SK-N-SH (cell line): ENCODE measurements at regions not wholly inside any gene's neighbourhood (a gene's known extent, or its start where the extent isn't known, plus 50 kb on each side); places are given as distances from the start of the nearest gene placed in this dataset.

Source experiments
- CTCF ChIP-seq: fragments of 200-600 bp; sonication (generic); IDR thresholded peaks from 2 replicates; pipeline ENCODE4 v1.6.1; 2017; ENCODE audit warnings: antibody characterized with exemption, mild to moderate bottlenecking, moderate library complexity
- EZH2phosphoT487 ChIP-seq: fragments of 200-600 bp; sonication (generic); IDR thresholded peaks from 2 replicates; pipeline ENCODE4 v1.6.1; 2017; ENCODE audit warnings: low read depth, mixed run types, mild to moderate bottlenecking, antibody characterized with exemption, moderate library complexity, borderline replicate concordance
- JUND ChIP-seq: IDR thresholded peaks from 2 replicates; pipeline ENCODE4 v1.4.0; 2012
- MEF2A ChIP-seq: IDR thresholded peaks from 2 replicates; pipeline ENCODE4 v1.4.0; 2012; ENCODE audit warnings: low read depth, borderline replicate concordance
- POLR2AphosphoS5 ChIP-seq: IDR thresholded peaks from 2 replicates; pipeline ENCODE4 v1.6.1; 2012; ENCODE audit warnings: low read depth, low read length
- RAD21 ChIP-seq: IDR thresholded peaks from 2 replicates; pipeline ENCODE4 v1.6.1; 2012; ENCODE audit warnings: mild to moderate bottlenecking, low read length
- SIN3A ChIP-seq: IDR thresholded peaks from 2 replicates; pipeline ENCODE4 v1.6.1; 2012; ENCODE audit warnings: low read depth, mild to moderate bottlenecking, low read length, moderate library complexity, borderline replicate concordance
- TAF1 ChIP-seq: IDR thresholded peaks from 2 replicates; pipeline ENCODE4 v1.6.1; 2012; ENCODE audit warnings: low read depth, mild to moderate bottlenecking, low read length, moderate library complexity, borderline replicate concordance
- TF ChIP-seq, protein P1 (sequence below): IDR thresholded peaks from 2 replicates; pipeline ENCODE4 v1.6.1; 2012; ENCODE audit warnings: mild to moderate bottlenecking, low read depth, low read length, moderate library complexity
- TF ChIP-seq, protein P2 (sequence below): IDR thresholded peaks from 2 replicates; pipeline ENCODE4 v1.4.0; 2012; ENCODE audit warnings: low read depth, borderline replicate concordance
- TF ChIP-seq, protein P3 (sequence below): IDR thresholded peaks from 2 replicates; pipeline ENCODE4; 2012
- TF ChIP-seq, protein P4 (sequence below): fragments of 150-350 bp; IDR thresholded peaks from 2 replicates; pipeline ENCODE4 v1.6.1; 2017; ENCODE audit warnings: antibody characterized with exemption, low read length, low read depth, borderline replicate concordance

DNA sequence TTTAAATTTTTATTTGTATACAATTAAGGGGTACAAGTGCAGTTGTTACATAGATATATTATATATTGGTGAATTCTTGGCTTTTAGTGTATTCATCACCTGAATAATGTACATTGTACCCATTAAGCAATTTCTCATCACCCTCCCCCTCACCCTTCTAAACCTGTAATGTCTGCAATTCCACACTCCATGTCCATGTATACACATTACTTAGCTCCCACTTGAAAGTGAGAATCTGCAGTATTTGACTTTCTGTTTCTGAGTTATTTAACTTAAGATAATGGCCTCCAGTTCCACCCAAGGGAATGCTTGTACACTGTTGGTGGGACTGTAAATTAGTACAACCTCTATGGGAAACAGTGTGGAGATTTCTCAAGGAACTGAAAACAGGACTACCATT lies 383.2 kb upstream of the KCNMB2 start:
- no peak for TF ChIP-seq CTCF
- TF ChIP-seq, protein P1, sequence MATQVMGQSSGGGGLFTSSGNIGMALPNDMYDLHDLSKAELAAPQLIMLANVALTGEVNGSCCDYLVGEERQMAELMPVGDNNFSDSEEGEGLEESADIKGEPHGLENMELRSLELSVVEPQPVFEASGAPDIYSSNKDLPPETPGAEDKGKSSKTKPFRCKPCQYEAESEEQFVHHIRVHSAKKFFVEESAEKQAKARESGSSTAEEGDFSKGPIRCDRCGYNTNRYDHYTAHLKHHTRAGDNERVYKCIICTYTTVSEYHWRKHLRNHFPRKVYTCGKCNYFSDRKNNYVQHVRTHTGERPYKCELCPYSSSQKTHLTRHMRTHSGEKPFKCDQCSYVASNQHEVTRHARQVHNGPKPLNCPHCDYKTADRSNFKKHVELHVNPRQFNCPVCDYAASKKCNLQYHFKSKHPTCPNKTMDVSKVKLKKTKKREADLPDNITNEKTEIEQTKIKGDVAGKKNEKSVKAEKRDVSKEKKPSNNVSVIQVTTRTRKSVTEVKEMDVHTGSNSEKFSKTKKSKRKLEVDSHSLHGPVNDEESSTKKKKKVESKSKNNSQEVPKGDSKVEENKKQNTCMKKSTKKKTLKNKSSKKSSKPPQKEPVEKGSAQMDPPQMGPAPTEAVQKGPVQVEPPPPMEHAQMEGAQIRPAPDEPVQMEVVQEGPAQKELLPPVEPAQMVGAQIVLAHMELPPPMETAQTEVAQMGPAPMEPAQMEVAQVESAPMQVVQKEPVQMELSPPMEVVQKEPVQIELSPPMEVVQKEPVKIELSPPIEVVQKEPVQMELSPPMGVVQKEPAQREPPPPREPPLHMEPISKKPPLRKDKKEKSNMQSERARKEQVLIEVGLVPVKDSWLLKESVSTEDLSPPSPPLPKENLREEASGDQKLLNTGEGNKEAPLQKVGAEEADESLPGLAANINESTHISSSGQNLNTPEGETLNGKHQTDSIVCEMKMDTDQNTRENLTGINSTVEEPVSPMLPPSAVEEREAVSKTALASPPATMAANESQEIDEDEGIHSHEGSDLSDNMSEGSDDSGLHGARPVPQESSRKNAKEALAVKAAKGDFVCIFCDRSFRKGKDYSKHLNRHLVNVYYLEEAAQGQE: no peak
- no peak for TF ChIP-seq MEF2A
- TF ChIP-seq TAF1: no peak
- TF ChIP-seq POLR2AphosphoS5: no peak
- TF ChIP-seq, protein P2, sequence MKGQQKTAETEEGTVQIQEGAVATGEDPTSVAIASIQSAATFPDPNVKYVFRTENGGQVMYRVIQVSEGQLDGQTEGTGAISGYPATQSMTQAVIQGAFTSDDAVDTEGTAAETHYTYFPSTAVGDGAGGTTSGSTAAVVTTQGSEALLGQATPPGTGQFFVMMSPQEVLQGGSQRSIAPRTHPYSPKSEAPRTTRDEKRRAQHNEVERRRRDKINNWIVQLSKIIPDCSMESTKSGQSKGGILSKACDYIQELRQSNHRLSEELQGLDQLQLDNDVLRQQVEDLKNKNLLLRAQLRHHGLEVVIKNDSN: no peak
- TF ChIP-seq, protein P3, sequence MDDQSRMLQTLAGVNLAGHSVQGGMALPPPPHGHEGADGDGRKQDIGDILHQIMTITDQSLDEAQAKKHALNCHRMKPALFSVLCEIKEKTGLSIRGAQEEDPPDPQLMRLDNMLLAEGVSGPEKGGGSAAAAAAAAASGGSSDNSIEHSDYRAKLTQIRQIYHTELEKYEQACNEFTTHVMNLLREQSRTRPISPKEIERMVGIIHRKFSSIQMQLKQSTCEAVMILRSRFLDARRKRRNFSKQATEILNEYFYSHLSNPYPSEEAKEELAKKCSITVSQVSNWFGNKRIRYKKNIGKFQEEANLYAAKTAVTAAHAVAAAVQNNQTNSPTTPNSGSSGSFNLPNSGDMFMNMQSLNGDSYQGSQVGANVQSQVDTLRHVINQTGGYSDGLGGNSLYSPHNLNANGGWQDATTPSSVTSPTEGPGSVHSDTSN: no peak
- TF ChIP-seq RAD21: no peak
- TF ChIP-seq, protein P4, sequence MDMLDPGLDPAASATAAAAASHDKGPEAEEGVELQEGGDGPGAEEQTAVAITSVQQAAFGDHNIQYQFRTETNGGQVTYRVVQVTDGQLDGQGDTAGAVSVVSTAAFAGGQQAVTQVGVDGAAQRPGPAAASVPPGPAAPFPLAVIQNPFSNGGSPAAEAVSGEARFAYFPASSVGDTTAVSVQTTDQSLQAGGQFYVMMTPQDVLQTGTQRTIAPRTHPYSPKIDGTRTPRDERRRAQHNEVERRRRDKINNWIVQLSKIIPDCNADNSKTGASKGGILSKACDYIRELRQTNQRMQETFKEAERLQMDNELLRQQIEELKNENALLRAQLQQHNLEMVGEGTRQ: no peak
- TF ChIP-seq SIN3A: no peak
- no peak for TF ChIP-seq EZH2phosphoT487
- TF ChIP-seq JUND: no peak
